Type B pancreatic cell (in vitro differentiated cells): ENCODE measurements at regions not wholly inside any gene's neighbourhood (a gene's known extent, or its start where the extent isn't known, plus 50 kb on each side); places are given as distances from the start of the nearest gene placed in this dataset.

Experiments used
- DNase-seq: peaks from one replicate; pipeline ENCODE4 v3.0.0; 2021; ENCODE audit warnings: mixed read lengths; ENCODE audit not compliant: unreplicated experiment; ENCODE audit errors: extremely low spot score
- H3K27ac Mint-ChIP-seq: 2 replicates; pipeline ENCODE4 v1.8.0; 2021; ENCODE audit warnings: mild to moderate bottlenecking, mixed read lengths
- H3K27me3 Mint-ChIP-seq: 2 replicates; pipeline ENCODE4 v1.8.0; 2021; ENCODE audit warnings: mixed read lengths
- H3K36me3 Mint-ChIP-seq: 2 replicates; pipeline ENCODE4 v1.8.0; 2021; ENCODE audit warnings: mixed read lengths
- H3K4me1 Mint-ChIP-seq: one replicate; pipeline ENCODE4 v1.8.0; 2021; ENCODE audit warnings: mixed read lengths; ENCODE audit not compliant: unreplicated experiment
- H3K4me3 Mint-ChIP-seq: 2 replicates; pipeline ENCODE4 v1.8.0; 2021; ENCODE audit warnings: mild to moderate bottlenecking, mixed read lengths
- H3K9me3 Mint-ChIP-seq: 2 replicates; pipeline ENCODE4 v1.8.0; 2021; ENCODE audit warnings: mixed read lengths
- TF ChIP-seq, protein P1 (sequence below): fragments of 200-600 bp; sonication (generic); conservative IDR thresholded peaks from 2 replicates; pipeline ENCODE4 v1.5.0; 2021; ENCODE audit warnings: antibody characterized with exemption, mild to moderate bottlenecking

- Mint-ChIP-seq H3K27ac (no peak overlapping the region), H3K9me3 (no peaks in the 10 kb centered on the region), H3K36me3 (no peaks in the 10 kb centered on the region), H3K27me3 (peaks cover 18% of the 10 kb centered on the region), H3K4me3 (no peak overlapping the region), H3K4me1 (peaks cover 13% of the 10 kb centered on the region)
- no peak for DNase-seq
- TF ChIP-seq, protein P1, sequence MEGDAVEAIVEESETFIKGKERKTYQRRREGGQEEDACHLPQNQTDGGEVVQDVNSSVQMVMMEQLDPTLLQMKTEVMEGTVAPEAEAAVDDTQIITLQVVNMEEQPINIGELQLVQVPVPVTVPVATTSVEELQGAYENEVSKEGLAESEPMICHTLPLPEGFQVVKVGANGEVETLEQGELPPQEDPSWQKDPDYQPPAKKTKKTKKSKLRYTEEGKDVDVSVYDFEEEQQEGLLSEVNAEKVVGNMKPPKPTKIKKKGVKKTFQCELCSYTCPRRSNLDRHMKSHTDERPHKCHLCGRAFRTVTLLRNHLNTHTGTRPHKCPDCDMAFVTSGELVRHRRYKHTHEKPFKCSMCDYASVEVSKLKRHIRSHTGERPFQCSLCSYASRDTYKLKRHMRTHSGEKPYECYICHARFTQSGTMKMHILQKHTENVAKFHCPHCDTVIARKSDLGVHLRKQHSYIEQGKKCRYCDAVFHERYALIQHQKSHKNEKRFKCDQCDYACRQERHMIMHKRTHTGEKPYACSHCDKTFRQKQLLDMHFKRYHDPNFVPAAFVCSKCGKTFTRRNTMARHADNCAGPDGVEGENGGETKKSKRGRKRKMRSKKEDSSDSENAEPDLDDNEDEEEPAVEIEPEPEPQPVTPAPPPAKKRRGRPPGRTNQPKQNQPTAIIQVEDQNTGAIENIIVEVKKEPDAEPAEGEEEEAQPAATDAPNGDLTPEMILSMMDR = no peak
These were observed 51.5 kb downstream of the SST start for GRCh38 chr3:187618722-187619121.

- H3K4me1 Mint-ChIP-seq = peaks cover 16% of the 10 kb centered on the region
- H3K27me3 Mint-ChIP-seq = peaks cover 16% of the 10 kb centered on the region
- H3K27ac Mint-ChIP-seq = no peak overlapping the region
- no peak overlapping the region for H3K4me3 Mint-ChIP-seq
- no peak for DNase-seq
- TF ChIP-seq, protein P1 = no peak
- H3K36me3 Mint-ChIP-seq = no peaks in the 10 kb centered on the region
- no peaks in the 10 kb centered on the region for H3K9me3 Mint-ChIP-seq
These were observed 53.0 kb downstream of the SST start for GRCh38 chr3:187617213-187617612.

DNA sequence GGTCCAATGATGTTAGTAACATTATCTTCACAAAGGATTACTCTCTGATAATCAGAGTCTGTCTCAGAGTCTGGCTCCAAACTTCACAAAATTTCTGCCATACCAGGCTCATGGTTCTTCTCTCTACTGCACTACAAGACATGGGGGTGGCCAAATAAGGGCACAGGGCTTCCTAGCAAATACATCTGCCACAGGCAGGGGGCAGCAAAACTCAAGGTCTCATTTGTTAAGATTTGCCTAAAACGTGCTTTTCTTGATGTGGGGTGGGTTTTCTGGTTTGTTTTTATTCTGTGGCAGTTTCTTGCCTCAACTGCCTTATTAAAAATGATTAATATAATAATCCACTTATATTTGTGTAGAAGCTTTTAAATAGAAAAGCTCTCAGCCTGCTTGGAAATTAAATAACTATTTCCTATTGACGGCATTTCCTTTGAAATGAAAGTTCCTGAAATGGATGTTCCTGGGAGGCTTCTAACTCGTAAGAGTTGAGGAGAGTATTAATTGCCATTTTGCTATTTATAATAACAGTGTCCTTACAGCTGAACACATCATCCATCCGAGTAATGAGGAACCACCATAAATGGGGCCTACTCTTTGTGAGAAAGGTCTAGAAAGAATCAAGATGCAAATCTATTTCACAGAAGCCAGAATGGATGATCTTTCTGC, 53.8 kb downstream of the SST start:
- no peaks in the 10 kb centered on the region for H3K36me3 Mint-ChIP-seq
- no peak overlapping the region for H3K27ac Mint-ChIP-seq
- peaks cover 10% of the 10 kb centered on the region for H3K27me3 Mint-ChIP-seq
- no peak for DNase-seq
- peaks cover 18% of the 10 kb centered on the region for H3K4me1 Mint-ChIP-seq
- H3K9me3 Mint-ChIP-seq = no peaks in the 10 kb centered on the region
- no peak overlapping the region for H3K4me3 Mint-ChIP-seq
- TF ChIP-seq, protein P1 = peak; percentile 79

- Mint-ChIP-seq H3K4me3 (no peak overlapping the region), H3K9me3 (no peaks in the 10 kb centered on the region), H3K27ac (no peak overlapping the region), H3K36me3 (no peaks in the 10 kb centered on the region), H3K4me1 (peaks cover 18% of the 10 kb centered on the region), H3K27me3 (peaks cover 10% of the 10 kb centered on the region)
- TF ChIP-seq, protein P1 = no peak
- DNase-seq = no peak
These were observed 54.6 kb downstream of the SST start for GRCh38 chr3:187615630-187616029.

DNA sequence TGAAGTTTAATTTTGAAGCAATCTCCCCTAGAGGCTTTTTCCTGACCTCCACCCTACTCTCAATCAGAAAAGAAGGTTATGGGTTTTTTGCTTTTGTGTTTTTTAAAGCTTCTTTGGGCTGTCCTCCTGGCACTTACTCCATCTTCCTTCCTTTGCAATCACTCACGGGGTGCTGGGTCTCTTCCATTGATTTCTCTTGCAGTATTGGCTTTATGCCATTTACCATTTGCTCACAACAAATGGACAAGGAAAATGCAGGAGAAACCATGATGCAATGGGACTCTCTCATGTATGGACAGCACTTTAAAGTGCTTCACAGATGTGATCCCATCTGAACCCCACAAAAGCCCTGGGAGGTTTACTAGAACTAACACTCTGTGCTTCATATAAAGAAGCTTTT, 57.5 kb downstream of the SST start:
- Mint-ChIP-seq H3K36me3 (no peaks in the 10 kb centered on the region), H3K27ac (no peak overlapping the region), H3K4me3 (no peak overlapping the region), H3K9me3 (no peaks in the 10 kb centered on the region), H3K4me1 (peaks cover 5% of the 10 kb centered on the region), H3K27me3 (peaks cover 3% of the 10 kb centered on the region)
- DNase-seq = no peak
- TF ChIP-seq, protein P1 = no peak
